ENCODE measurements at regions not wholly inside any gene's neighbourhood (a gene's known extent, or its start where the extent isn't known, plus 50 kb on each side); places are given as distances from the start of the nearest gene placed in this dataset.

DNA sequence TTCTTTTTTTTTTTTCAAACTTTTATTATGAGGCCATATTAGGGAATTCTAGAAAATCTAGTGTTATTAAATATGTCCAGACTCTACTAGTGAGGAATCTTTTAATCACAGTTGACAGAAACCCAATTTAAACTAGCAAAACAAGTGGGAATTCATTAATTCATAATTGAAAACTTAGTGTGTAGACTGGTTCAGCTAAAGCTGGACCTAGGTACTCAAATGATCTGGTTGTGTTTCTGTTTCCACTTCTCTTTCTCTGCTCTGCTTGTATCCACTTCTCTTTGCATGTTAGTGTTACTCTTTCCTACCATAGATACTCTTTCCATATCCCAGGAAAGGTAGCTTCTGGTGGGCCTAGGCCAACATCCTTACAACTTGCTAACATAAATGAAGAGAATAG is 81.2 kb upstream of the HIVEP3 start:
- H3K4me2 ChIP-seq = no peak overlapping the region
- TF ChIP-seq PHF8 (IDR thresholded peaks at IDR 0.05; ENCODE audit: borderline replicate concordance, low read depth) (no peak), USF2 (IDR thresholded peaks at IDR 0.05) (no peak), EHMT2 (IDR thresholded peaks at IDR 0.05; ENCODE audit: low read depth) (no peak), CTCF (IDR thresholded peaks at IDR 0.05) (no peak), POLR2A (IDR thresholded peaks at IDR 0.05; ENCODE audit: low read length) (no peak), RARB (CRISPR knock-in tag; IDR thresholded peaks at IDR 0.05) (no peak), ZFP36 (IDR thresholded peaks at IDR 0.05; ENCODE audit: borderline replicate concordance, partially characterized antibody) (no peak), ATOH8 (CRISPR knock-in tag; IDR thresholded peaks at IDR 0.05; ENCODE audit: low read depth) (no peak), HEYL (CRISPR knock-in tag; IDR thresholded peaks at IDR 0.05) (no peak), CHD4 (IDR thresholded peaks at IDR 0.05; ENCODE audit: borderline replicate concordance) (no peak), JUN (IDR thresholded peaks at IDR 0.05) (no peak), FOXS1 (CRISPR knock-in tag; IDR thresholded peaks at IDR 0.05) (no peak), RAD21 (conservative IDR thresholded peaks at IDR 0.05 in 1 of 2, IDR thresholded peaks at IDR 0.05 in 1 of 2) (no peak), HOXA7 (CRISPR knock-in tag; IDR thresholded peaks at IDR 0.05) (no peak), HDAC2 (IDR thresholded peaks at IDR 0.05) (no peak), KDM5A (IDR thresholded peaks at IDR 0.05) (no peak), NR3C1 (IDR thresholded peaks at IDR 0.05) (no peak), EHF (CRISPR knock-in tag; IDR thresholded peaks at IDR 0.05) (no peak)
- TF ChIP-seq, protein P1, sequence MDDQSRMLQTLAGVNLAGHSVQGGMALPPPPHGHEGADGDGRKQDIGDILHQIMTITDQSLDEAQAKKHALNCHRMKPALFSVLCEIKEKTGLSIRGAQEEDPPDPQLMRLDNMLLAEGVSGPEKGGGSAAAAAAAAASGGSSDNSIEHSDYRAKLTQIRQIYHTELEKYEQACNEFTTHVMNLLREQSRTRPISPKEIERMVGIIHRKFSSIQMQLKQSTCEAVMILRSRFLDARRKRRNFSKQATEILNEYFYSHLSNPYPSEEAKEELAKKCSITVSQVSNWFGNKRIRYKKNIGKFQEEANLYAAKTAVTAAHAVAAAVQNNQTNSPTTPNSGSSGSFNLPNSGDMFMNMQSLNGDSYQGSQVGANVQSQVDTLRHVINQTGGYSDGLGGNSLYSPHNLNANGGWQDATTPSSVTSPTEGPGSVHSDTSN (IDR thresholded peaks at IDR 0.05) = no peak
- ChIA-PET POLR2A (no interaction called here), CTCF (no interaction called here)
- ATAC-seq = no peak
- H3K27ac ChIP-seq = no peak overlapping the region
- FAIRE-seq = no peak
- no peak overlapping the region for H3K4me3 ChIP-seq
- no peaks in the 10 kb centered on the region for H3K9me3 ChIP-seq
- no peaks in the 10 kb centered on the region for H3K4me1 ChIP-seq
- DNase-seq (ENCODE audit: low read depth in 1 of 2, low spot score in 1 of 2) = no peak

- H3K27ac ChIP-seq = no peak overlapping the region
- FAIRE-seq (no peak), DNase-seq (ENCODE audit: low read depth in 1 of 2, low spot score in 1 of 2) (no peak), ATAC-seq (no peak)
- CTCF ChIA-PET = no interaction called here
- no peaks in the 10 kb centered on the region for H3K4me1 ChIP-seq
- no peak overlapping the region for H3K4me2 ChIP-seq
- H3K9me3 ChIP-seq = no peaks in the 10 kb centered on the region
- POLR2A ChIA-PET = no interaction called here
- H3K4me3 ChIP-seq = no peak overlapping the region
- TF ChIP-seq E2F6 (IDR thresholded peaks at IDR 0.05; ENCODE audit: borderline replicate concordance, low read depth) (no peak), BCL3 (IDR thresholded peaks at IDR 0.05) (no peak), HOXB5 (CRISPR knock-in tag; IDR thresholded peaks at IDR 0.05) (no peak), JUN (IDR thresholded peaks at IDR 0.05) (no peak), MYC (IDR thresholded peaks at IDR 0.05; ENCODE audit: borderline replicate concordance, low read length) (no peak), ZFP36 (IDR thresholded peaks at IDR 0.05; ENCODE audit: borderline replicate concordance, partially characterized antibody) (no peak), EHF (CRISPR knock-in tag; IDR thresholded peaks at IDR 0.05) (no peak), MAX (IDR thresholded peaks at IDR 0.05) (no peak), USF2 (IDR thresholded peaks at IDR 0.05) (no peak), POLR2A (IDR thresholded peaks at IDR 0.05; ENCODE audit: low read length) (no peak), EP300 (IDR thresholded peaks at IDR 0.05) (no peak), TFCP2L1 (CRISPR knock-in tag; IDR thresholded peaks at IDR 0.05) (no peak), CBX2 (IDR thresholded peaks at IDR 0.05; ENCODE audit: borderline replicate concordance, low read depth) (no peak), RCOR1 (IDR thresholded peaks at IDR 0.05; ENCODE audit: low read depth, low read length) (no peak), POLR2AphosphoS2 (conservative IDR thresholded peaks at IDR 0.05; ENCODE audit: low read length) (no peak), KDM1A (IDR thresholded peaks at IDR 0.05; ENCODE audit: low read depth) (no peak)
- TF ChIP-seq, protein P2, sequence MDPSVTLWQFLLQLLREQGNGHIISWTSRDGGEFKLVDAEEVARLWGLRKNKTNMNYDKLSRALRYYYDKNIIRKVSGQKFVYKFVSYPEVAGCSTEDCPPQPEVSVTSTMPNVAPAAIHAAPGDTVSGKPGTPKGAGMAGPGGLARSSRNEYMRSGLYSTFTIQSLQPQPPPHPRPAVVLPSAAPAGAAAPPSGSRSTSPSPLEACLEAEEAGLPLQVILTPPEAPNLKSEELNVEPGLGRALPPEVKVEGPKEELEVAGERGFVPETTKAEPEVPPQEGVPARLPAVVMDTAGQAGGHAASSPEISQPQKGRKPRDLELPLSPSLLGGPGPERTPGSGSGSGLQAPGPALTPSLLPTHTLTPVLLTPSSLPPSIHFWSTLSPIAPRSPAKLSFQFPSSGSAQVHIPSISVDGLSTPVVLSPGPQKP (IDR thresholded peaks at IDR 0.05; ENCODE audit: low read depth, low read length) = no peak
Observed at GRCh38 chr1:41998250-41998649, 79.5 kb upstream of the HIVEP3 start.
